ENCODE measurements at regions not wholly inside any gene's neighbourhood (a gene's known extent, or its start where the extent isn't known, plus 50 kb on each side); places are given as distances from the start of the nearest gene placed in this dataset.

GRCh38 chr4:165810726-165811125 is 62.3 kb upstream of the TLL1 start:
- H3K27me3 ChIP-seq (ENCODE audit: control insufficient read depth, insufficient read depth, low read length): no peaks in the 10 kb centered on the region
- no peaks in the 10 kb centered on the region for H3K36me3 ChIP-seq (ENCODE audit: control insufficient read depth, insufficient read depth, low read length)
- intact Hi-C loops (cut with micrococcal nuclease; ENCODE audit: unreplicated experiment): no loop called here
- H3K4me1 ChIP-seq (ENCODE audit: control insufficient read depth, insufficient read depth, low read length): no peaks in the 10 kb centered on the region
- no TSS peak for BruUV-seq (replicated peaks)
- ChIA-PET POLR2A (no interaction called here), CTCF (no interaction called here)
- TF ChIP-seq POLR2AphosphoS5 (IDR thresholded peaks at IDR 0.05; ENCODE audit: low read depth, low read length): no peak
- no peak for TF ChIP-seq CTCF (IDR thresholded peaks at IDR 0.05)
- no peak for TF ChIP-seq TCF7L2 (IDR thresholded peaks at IDR 0.05; ENCODE audit: low read depth, low read length)
- TF ChIP-seq, protein P1, sequence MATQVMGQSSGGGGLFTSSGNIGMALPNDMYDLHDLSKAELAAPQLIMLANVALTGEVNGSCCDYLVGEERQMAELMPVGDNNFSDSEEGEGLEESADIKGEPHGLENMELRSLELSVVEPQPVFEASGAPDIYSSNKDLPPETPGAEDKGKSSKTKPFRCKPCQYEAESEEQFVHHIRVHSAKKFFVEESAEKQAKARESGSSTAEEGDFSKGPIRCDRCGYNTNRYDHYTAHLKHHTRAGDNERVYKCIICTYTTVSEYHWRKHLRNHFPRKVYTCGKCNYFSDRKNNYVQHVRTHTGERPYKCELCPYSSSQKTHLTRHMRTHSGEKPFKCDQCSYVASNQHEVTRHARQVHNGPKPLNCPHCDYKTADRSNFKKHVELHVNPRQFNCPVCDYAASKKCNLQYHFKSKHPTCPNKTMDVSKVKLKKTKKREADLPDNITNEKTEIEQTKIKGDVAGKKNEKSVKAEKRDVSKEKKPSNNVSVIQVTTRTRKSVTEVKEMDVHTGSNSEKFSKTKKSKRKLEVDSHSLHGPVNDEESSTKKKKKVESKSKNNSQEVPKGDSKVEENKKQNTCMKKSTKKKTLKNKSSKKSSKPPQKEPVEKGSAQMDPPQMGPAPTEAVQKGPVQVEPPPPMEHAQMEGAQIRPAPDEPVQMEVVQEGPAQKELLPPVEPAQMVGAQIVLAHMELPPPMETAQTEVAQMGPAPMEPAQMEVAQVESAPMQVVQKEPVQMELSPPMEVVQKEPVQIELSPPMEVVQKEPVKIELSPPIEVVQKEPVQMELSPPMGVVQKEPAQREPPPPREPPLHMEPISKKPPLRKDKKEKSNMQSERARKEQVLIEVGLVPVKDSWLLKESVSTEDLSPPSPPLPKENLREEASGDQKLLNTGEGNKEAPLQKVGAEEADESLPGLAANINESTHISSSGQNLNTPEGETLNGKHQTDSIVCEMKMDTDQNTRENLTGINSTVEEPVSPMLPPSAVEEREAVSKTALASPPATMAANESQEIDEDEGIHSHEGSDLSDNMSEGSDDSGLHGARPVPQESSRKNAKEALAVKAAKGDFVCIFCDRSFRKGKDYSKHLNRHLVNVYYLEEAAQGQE (IDR thresholded peaks at IDR 0.05; ENCODE audit: insufficient read depth in 1 of 2, low read depth in 2 of 2, low read length in 1 of 2): no peak
- no peak for TF ChIP-seq SIN3A (IDR thresholded peaks at IDR 0.05; ENCODE audit: borderline replicate concordance, insufficient read depth, low read depth, low read length)
- DNase-seq (ENCODE audit: low read depth, low spot score) (no peak), ATAC-seq (no peak)
- in situ Hi-C loops (cut with HindIII; ENCODE audit: low pct_unique_long_range_greater_than_20kb, low sequenced_read_pairs): no loop called here
- no peak overlapping the region for H3K4me3 ChIP-seq (ENCODE audit: low read depth in 2 of 2, low read length in 2 of 2)
- H3K9me3 ChIP-seq (ENCODE audit: control insufficient read depth, insufficient read depth, low read depth, low read length): no peaks in the 10 kb centered on the region
- no peak overlapping the region for H3K27ac ChIP-seq (ENCODE audit: low read length)

DNA sequence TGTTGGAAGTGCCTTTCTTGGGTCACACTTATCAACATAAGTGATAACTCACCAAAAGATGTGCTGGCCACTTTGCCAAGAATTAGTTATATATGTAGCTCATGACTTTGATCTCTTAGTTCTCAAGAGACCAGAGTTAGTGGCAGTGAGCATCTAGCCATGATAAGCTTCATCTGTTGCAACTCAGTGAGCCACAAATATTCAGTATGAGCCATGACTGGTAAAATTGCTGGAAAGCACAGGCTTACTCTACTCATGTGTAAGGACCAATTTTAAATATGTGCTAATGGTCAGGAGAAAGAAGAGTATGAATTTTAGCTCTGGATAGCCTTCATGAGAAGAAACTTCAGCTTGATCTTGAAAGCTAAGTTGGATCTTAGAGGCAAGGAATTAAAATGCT is 59.4 kb upstream of the TLL1 start:
- no TSS peak for BruUV-seq (replicated peaks)
- DNase-seq (ENCODE audit: low read depth, low spot score): no peak
- Histone ChIP-seq H3K27me3 (ENCODE audit: control insufficient read depth, insufficient read depth, low read length) (no peaks in the 10 kb centered on the region), H3K9me3 (ENCODE audit: control insufficient read depth, insufficient read depth, low read depth, low read length) (no peaks in the 10 kb centered on the region), H3K4me1 (ENCODE audit: control insufficient read depth, insufficient read depth, low read length) (no peaks in the 10 kb centered on the region), H3K36me3 (ENCODE audit: control insufficient read depth, insufficient read depth, low read length) (no peaks in the 10 kb centered on the region), H3K4me3 (ENCODE audit: low read depth in 2 of 2, low read length in 2 of 2) (no peak overlapping the region), H3K27ac (ENCODE audit: low read length) (no peak overlapping the region)
- in situ Hi-C loops (cut with HindIII; ENCODE audit: low pct_unique_long_range_greater_than_20kb, low sequenced_read_pairs) (no loop called here), intact Hi-C loops (cut with micrococcal nuclease; ENCODE audit: unreplicated experiment) (no loop called here)
- ChIA-PET CTCF (no interaction called here), POLR2A (no interaction called here)
- no peak for ATAC-seq
- TF ChIP-seq SIN3A (IDR thresholded peaks at IDR 0.05; ENCODE audit: borderline replicate concordance, insufficient read depth, low read depth, low read length) (no peak), TCF7L2 (IDR thresholded peaks at IDR 0.05; ENCODE audit: low read depth, low read length) (no peak), CTCF (IDR thresholded peaks at IDR 0.05) (no peak), POLR2AphosphoS5 (IDR thresholded peaks at IDR 0.05; ENCODE audit: low read depth, low read length) (no peak)
- TF ChIP-seq, protein P1 (IDR thresholded peaks at IDR 0.05; ENCODE audit: insufficient read depth in 1 of 2, low read depth in 2 of 2, low read length in 1 of 2): no peak
